Vagina (tissue), 2 donors: ENCODE measurements at regions not wholly inside any gene's neighbourhood (a gene's known extent, or its start where the extent isn't known, plus 50 kb on each side); places are given as distances from the start of the nearest gene placed in this dataset.
"Not testable (repeated sequence)": the region's sequence is repeated elsewhere in the genome, so short reads cannot be mapped to it uniquely, and the experiment has no call there.

ENCODE experiments used
- DNase-seq, 2 donors: peaks; one replicate each; pipeline ENCODE4 v3.0.0-alpha.2; 2017; ENCODE audit errors: extremely low spot score in 2 of 2
- H3K27ac ChIP-seq: fragments of 200-600 bp; sonication (generic); one replicate; pipeline ENCODE4 v1.5.1; 2019
- H3K27me3 ChIP-seq: fragments of 200-600 bp; sonication (generic); one replicate; pipeline ENCODE4 v1.5.1; 2019
- H3K36me3 ChIP-seq, 2 donors: fragments of 200-600 bp; sonication (generic); one replicate each; pipeline ENCODE4 v1.5.1; 2017 to 2019
- H3K4me1 ChIP-seq: fragments of 200-600 bp; sonication (generic); one replicate; pipeline ENCODE4 v1.5.1; 2019
- H3K4me3 ChIP-seq, 2 donors: fragments of 200-600 bp; sonication (generic); 1 replicate in 1 of 2; 2 replicates in 1 of 2; pipeline ENCODE4 v1.5.1; 2016 to 2019
- H3K9me3 ChIP-seq: fragments of 200-600 bp; sonication (generic); one replicate; pipeline ENCODE4 v1.5.1; 2019
- POLR2A ChIP-seq, 2 donors: fragments of 450-650 bp; IDR thresholded peaks; one replicate each; pipeline ENCODE4 v1.6.1; 2017; ENCODE audit warnings: antibody characterized with exemption in 2 of 2, mild to moderate bottlenecking in 2 of 2, moderate library complexity in 2 of 2
- POLR2AphosphoS5 ChIP-seq, 2 donors: sonication (generic); formaldehyde crosslinking; IDR thresholded peaks; one replicate each; pipeline ENCODE4 v1.9.0; 2017; ENCODE audit warnings: antibody characterized with exemption in 2 of 2, mild to moderate bottlenecking in 2 of 2, low read depth in 1 of 2; ENCODE audit not compliant: insufficient read depth in 1 of 2
- intact Hi-C: fragments of 100-400 bp; cut with DNase I; formaldehyde crosslinking; loops from one replicate; pipeline ENCODE4 v1.15.1; 2023
- TF ChIP-seq, protein P1 (sequence below), 3 experiments: fragments of 450-650 bp in 2 of 3; fragments of 200-600 bp in 1 of 3; sonication (generic) in 1 of 3; IDR thresholded peaks; one replicate each; pipeline ENCODE4 v1.5.1; 2017 to 2019; ENCODE audit warnings: antibody characterized with exemption in 3 of 3, mild to moderate bottlenecking in 2 of 3, moderate library complexity in 2 of 3

DNA sequence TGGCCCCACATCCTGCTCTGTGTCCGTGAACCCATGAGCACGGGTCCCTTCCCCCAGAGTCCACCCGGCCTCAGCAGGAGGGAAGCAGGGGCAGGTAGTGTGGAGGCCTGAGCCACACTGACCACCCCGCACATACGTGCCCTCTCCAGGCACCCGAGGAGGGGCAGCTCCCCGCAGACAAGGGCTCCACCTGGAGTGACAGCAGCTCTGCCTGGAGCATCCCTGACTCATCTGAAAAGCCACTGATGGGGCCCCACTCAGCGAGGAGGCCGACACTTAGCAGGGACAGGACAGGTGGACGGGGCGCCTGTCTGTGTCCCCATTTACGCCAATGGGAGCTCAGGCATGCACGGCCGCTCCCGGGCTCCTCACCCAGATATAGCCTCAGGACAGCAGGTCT, 237.6 kb upstream of the SFSWAP start:
- Histone ChIP-seq H3K36me3 (no peaks in the 10 kb centered on the region), H3K9me3 (no peaks in the 10 kb centered on the region), H3K27me3 (no peaks in the 10 kb centered on the region), H3K4me3 (no peak overlapping the region), H3K4me1 (no peaks in the 10 kb centered on the region), H3K27ac (no peak overlapping the region)
- DNase-seq: no peak
- intact Hi-C loops: no loop called here
- TF ChIP-seq, protein P1, sequence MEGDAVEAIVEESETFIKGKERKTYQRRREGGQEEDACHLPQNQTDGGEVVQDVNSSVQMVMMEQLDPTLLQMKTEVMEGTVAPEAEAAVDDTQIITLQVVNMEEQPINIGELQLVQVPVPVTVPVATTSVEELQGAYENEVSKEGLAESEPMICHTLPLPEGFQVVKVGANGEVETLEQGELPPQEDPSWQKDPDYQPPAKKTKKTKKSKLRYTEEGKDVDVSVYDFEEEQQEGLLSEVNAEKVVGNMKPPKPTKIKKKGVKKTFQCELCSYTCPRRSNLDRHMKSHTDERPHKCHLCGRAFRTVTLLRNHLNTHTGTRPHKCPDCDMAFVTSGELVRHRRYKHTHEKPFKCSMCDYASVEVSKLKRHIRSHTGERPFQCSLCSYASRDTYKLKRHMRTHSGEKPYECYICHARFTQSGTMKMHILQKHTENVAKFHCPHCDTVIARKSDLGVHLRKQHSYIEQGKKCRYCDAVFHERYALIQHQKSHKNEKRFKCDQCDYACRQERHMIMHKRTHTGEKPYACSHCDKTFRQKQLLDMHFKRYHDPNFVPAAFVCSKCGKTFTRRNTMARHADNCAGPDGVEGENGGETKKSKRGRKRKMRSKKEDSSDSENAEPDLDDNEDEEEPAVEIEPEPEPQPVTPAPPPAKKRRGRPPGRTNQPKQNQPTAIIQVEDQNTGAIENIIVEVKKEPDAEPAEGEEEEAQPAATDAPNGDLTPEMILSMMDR (IDR thresholded peaks at IDR 0.05): no peak

DNA sequence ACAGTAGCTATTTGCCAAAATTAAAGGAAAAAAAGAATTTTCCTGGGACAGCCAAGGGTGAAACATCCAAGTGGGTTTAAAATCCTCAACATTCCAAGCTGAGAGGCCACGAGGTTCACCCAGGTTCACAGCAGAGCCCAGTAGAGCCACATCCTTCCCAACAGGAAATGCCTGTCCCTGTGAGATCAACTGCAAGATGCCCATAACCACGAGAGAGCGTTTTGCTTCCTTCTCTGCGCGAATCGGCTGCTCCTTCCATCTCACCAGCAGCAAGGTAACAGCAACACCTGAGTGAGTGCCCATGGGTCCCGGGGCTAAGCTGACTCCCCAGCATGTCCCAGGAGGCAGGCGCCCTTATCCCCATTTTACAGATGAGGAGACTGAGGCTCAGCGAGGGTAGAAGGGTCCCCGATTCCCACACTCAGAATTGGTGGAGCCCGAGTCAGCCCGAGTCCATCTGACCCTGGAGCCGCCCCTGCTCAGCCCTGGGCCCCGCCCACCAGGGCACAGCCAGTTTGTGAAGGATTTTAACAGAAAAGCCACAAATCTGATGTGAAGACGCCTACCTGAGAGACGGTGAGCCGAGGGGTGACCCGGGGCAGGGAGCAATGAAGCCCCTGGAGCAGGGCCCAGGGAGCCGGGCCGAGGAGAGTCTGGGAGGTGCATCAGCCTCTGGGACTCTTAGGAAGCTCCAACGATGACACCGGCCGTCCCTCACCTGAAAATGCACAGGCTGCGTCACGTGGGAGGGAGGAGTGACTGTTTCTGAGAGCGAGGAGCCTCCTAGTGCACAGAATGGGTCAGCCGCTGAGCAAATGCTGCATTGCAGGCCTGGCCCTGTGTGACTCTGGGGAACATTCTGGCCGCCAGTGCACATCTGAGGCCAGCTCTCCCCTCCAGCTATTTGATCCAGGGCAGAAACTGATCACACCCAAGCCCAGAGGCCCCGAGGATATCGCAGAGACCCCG, 236.9 kb upstream of the SFSWAP start:
- Histone ChIP-seq H3K27me3 (no peaks in the 10 kb centered on the region), H3K4me1 (no peaks in the 10 kb centered on the region), H3K36me3 (no peaks in the 10 kb centered on the region), H3K4me3 (no peak overlapping the region), H3K27ac (no peak overlapping the region), H3K9me3 (no peaks in the 10 kb centered on the region)
- intact Hi-C loops: no loop called here
- TF ChIP-seq, protein P1 (IDR thresholded peaks at IDR 0.05): no peak
- TF ChIP-seq POLR2A (IDR thresholded peaks at IDR 0.05) (no peak), POLR2AphosphoS5 (IDR thresholded peaks at IDR 0.05; ENCODE audit: insufficient read depth in 1 of 2, low read depth in 1 of 2) (no peak)
- peak in 1 of 2 donors; percentile 40 for DNase-seq

DNA sequence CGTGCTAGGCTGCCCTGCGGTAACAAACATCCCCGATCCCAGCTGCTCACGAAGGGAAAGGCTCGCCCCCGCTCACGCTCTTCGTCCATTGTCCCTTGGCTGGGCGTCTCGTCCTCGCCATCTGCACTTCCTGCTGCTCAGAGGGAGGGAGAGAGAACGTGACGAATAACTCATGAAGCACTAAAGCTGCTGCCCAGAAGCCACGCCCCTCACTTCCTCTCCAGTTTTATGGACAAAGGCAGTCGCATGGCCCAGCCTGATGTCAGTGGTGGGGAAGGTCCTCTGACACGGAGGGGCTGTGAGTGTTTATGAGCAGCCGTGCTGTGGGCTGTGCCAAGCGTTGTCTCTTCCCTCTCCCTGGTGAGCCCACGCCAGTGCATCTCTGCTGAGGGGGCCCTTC, 235.9 kb upstream of the SFSWAP start:
- H3K27me3 ChIP-seq, H3K36me3 ChIP-seq, H3K27ac ChIP-seq, H3K4me3 ChIP-seq, H3K9me3 ChIP-seq, H3K4me1 ChIP-seq, DNase-seq, intact Hi-C loops: not testable (repeated sequence)

DNA sequence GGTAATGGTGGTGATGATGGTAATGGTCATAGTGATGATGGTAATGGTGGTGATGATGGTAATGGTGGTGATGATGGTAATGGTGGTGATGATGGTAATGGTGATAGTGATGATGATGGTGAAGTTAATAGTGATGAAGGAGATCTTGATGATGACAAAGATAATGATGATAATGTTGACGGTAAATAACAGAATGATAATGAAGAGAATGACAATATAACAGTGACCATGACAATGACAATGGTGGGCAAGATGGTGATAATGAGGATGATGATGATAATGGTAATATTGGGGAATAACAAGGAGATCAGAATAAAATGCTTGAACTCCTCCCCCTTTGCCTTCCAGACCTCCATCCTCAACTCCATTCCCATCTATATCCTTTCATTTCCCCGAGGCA, 233.3 kb upstream of the SFSWAP start:
- DNase-seq: no peak
- no peak overlapping the region for H3K4me3 ChIP-seq
- no peaks in the 10 kb centered on the region for H3K36me3 ChIP-seq
- intact Hi-C loops: no loop called here
- H3K27ac ChIP-seq: no peak overlapping the region
- H3K4me1 ChIP-seq: no peaks in the 10 kb centered on the region
- H3K27me3 ChIP-seq: no peaks in the 10 kb centered on the region
- H3K9me3 ChIP-seq: no peaks in the 10 kb centered on the region
- TF ChIP-seq POLR2A (IDR thresholded peaks at IDR 0.05) (no peak), POLR2AphosphoS5 (IDR thresholded peaks at IDR 0.05; ENCODE audit: insufficient read depth in 1 of 2, low read depth in 1 of 2) (no peak)
- TF ChIP-seq, protein P1 (IDR thresholded peaks at IDR 0.05): no peak

DNA sequence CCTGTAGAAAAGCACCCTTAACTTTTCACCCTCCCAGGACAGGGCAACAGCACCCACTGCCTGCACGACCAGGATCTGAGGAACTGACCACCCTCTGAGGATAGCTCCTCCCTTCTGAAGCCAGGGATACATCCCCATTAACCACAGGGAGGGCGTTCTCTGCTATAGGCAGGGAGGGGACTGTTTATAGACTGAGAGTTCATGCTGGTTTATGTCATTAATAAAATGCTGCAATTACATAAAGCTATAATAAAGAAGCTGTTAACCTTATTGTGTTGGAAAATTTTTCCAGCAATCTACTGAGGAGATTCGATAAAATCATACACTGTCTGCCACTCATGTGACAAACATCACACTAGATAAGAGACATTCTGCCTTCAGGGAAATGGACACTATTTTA, 232.4 kb upstream of the SFSWAP start:
- no peak overlapping the region for H3K27ac ChIP-seq
- DNase-seq: no peak
- TF ChIP-seq POLR2AphosphoS5 (IDR thresholded peaks at IDR 0.05; ENCODE audit: insufficient read depth in 1 of 2, low read depth in 1 of 2) (no peak), POLR2A (IDR thresholded peaks at IDR 0.05) (no peak)
- TF ChIP-seq, protein P1 (IDR thresholded peaks at IDR 0.05): no peak
- H3K27me3 ChIP-seq: no peaks in the 10 kb centered on the region
- no peaks in the 10 kb centered on the region for H3K36me3 ChIP-seq
- intact Hi-C loops: no loop called here
- no peaks in the 10 kb centered on the region for H3K9me3 ChIP-seq
- no peaks in the 10 kb centered on the region for H3K4me1 ChIP-seq
- no peak overlapping the region for H3K4me3 ChIP-seq
